Kidney capillary endothelial cell (primary cell): ENCODE measurements at regions not wholly inside any gene's neighbourhood (a gene's known extent, or its start where the extent isn't known, plus 50 kb on each side); places are given as distances from the start of the nearest gene placed in this dataset.

ENCODE experiments used
- DNase-seq: peaks from one replicate; pipeline ENCODE4 v3.0.0-alpha.2; 2018; ENCODE audit warnings: low spot score

DNA sequence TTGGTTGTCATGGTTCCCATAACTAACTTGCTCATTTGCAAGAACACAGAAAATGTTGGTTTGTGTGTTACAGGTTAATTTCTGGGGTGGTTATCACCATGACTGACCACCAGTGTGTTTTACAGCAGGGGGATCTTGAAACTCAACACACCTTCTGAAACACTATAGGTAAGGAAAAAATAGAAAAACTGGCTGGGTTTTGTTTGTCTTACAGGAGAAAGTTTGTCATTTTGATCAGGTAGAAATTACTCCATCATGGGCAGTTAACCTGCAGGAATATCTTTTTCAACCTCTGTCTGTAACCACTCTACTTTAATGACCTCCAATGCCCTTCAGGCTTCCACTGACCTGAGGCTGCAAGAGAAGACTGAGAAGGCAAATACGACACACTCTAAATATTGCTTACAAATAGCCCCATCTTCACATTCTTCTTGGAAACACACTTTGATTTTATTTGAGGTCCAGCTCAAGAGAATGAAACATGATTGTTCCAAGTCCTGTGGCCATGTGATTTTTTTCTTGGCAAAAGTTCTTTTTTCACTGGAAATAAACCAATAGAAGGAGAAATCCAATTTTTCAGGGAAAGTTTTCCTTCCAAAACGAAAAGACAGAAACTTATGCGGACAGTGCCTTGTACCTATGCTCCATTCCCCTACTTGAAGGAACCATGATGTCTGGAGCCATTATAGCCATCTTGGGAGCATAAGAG is 428.7 kb upstream of the SALL1 start:
- no peak for DNase-seq

DNA sequence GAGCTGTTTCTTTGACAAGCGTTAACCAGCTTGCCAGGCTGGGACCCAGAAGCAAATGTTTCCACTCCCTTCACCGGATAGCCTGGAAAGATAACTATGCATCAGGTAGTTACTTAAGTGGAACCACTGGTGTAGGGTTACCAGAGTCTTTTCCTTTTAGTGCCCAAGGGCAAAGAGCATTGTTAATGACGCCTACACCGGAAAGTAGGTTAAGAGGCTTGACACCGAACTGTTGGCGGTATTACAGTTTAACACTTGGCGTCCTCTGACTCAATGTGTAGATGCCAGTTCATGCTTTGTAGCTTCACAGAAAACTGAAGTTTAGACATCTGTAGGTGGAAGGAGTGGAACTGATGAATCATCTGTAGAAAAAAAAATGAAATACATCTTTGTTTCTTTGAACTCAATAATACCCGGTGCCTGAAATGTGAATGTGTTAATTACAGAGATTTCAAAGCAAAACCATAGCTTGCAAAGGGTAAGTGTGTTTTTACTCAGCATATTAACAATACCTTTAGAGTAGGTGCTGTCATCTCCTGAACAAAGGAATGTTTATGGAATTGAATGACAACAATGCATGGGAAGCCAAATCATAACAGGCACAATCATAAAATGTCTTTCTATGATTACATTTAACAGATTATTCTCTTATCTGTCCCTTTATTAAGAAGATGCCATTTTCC is 426.7 kb upstream of the SALL1 start:
- DNase-seq = peak; percentile 19

DNA sequence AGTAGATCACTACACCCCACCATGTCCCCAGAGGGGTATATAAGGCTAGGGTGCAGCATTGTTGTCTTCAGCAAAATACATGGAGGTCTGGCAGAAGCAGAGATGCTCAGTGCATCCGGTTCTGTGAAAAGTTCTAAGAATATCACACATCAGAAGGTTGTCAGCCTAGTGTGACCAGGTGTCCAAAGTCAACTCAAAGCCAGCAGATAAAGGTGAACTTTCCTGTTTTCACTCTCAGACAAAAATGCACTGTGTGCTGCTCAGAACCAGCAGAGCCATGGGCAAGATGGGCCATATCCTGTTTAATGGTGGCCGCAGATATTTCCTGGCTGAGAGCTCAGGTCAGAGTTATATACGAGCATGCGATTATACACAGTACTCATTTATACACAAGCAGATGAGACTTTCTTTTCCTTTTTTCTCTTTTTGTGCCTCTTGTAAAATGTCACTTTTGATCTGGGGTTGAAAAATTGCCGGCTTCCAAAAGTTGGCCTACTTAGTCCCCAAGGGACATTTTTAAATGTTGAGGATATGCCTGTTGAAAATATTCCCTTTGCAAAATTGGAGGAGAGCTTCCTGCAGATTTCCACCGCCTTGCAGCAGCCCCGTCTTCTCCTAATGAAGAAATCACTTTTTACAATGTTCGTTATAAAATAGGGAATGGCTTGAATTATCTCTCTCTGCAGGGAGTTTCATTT is 425.6 kb upstream of the SALL1 start:
- no peak for DNase-seq

- no peak for DNase-seq
These were observed 422.1 kb upstream of the SALL1 start for GRCh38 chr16:51573191-51573590.

- peak; percentile 92 for DNase-seq
These were observed 418.3 kb upstream of the SALL1 start for GRCh38 chr16:51569203-51569931.

DNA sequence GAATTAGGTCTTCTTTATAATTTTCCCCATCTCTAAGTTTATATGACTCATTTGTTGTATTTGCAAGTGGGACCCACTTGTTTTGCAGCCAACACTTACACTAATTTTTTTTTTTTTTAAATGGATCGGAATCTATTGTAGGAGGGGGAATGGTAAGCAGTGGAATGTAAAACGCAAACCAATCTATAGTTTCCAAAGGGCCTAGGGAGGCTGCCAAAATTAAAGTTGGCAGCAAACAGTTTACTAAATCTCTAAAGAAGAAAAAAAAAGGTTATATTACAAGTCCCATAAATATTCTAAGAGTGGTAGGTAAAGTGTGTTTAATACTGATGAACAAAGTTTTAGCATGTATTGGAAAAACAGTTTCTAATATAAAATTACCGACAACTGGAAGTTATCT is 416.8 kb upstream of the SALL1 start:
- no peak for DNase-seq

DNA sequence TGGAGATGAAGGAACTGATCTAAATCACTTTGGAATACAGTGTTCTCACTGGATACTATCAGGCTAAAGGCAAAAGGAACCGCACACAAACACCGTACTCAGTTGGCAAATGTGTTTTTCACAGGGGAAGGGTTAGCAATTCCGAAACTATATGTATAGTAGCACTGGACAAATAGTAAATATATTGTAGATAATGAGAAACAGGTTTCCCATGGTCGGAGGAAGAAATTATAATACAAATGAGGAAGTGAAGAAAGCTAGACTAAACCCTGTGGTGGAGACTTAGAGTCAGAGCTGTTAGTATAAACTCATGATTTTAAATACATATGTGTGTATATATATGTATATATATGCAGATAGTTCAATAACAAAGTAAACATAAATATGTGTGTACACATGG is 414.1 kb upstream of the SALL1 start:
- no peak for DNase-seq

GRCh38 chr16:51562891-51563290 is 411.8 kb upstream of the SALL1 start:
- DNase-seq = no peak

- no peak for DNase-seq
These were observed 408.8 kb upstream of the SALL1 start for GRCh38 chr16:51559901-51560300.

- no peak for DNase-seq
These were observed 406.6 kb upstream of the SALL1 start for GRCh38 chr16:51557670-51558069.

GRCh38 chr16:51556694-51557340 is 405.7 kb upstream of the SALL1 start:
- no peak for DNase-seq

- no peak for DNase-seq
These were observed 402.8 kb upstream of the SALL1 start for GRCh38 chr16:51553910-51554309.

DNA sequence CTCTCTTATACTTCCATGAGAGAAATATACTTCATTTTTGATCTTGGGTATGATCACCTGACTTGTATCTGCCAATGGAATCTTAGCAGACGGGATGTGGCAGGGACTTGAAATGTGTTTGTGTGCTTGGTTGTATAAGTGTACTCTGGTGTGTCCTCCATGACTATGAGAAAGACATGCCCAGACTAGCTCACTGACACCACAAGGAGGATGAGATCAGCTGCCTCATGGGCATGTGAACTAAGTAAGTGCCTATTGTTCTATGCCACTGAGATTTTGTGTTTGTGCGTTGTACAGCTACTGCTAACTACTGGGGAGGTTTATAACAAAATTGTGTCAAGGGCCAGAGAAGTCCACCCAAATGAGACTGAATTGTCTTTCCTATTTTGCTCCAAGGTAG is 402.2 kb upstream of the SALL1 start:
- DNase-seq = no peak

DNA sequence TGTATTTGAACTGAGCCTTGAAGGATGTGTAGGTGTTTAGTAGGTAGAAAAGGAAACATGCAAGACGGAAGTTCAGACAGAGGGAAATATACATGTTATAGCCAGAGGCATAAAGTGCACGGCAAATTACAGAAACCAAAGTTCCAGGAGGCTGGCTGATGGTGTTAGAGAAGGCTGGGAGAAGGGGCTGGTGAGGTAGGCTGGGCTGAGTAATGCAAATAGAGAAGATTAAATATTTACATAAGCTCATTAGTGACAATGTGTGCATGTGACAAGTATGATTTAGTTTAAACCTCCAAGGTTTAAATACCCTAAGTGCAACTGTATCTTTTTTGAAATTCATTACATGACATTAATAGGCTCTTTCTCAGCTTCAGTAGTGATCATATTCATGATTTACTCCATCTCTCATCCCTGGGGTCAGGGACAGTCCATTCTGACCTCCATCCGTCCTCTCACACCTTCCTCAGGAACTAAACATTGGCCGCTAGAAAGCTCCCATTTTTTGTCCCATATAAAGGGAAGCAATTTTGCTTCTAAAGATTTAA is 399.8 kb upstream of the SALL1 start:
- DNase-seq = no peak

GRCh38 chr16:51549836-51550235 is 398.8 kb upstream of the SALL1 start:
- DNase-seq = no peak

- no peak for DNase-seq
These were observed 394.9 kb upstream of the SALL1 start for GRCh38 chr16:51545951-51546350.

DNA sequence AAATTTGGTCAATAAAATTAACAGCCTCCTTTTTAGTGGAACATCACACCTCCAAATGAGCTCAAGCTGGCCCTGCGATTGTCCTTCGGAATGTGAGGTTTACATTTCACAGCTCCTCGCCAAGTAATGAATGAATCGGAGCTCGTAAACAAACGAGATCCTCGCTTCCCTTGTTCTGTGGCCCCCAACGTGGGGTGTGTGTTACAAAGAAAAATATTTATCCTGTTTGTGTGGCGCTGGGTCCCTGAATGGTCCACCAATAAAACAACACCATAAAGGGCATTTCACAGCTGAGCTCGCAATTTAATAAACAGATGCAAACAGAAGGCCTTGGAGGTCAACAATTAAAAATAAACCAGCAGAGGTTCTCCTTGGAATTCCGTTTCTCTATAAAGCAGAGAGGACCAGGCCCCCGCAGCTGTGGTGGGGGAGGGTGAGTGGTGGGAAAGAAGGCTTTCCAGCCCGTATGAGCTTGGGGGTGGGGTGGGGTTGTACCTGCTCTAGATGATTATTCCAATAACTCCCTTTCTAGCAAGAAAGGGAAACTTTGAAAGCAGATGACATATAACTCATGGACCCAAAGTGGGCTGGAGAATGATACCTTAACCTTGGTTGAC is 393.9 kb upstream of the SALL1 start:
- no peak for DNase-seq

GRCh38 chr16:51543971-51544370 is 392.9 kb upstream of the SALL1 start:
- DNase-seq = no peak

GRCh38 chr16:51542981-51543815 is 392.1 kb upstream of the SALL1 start:
- DNase-seq = no peak

DNA sequence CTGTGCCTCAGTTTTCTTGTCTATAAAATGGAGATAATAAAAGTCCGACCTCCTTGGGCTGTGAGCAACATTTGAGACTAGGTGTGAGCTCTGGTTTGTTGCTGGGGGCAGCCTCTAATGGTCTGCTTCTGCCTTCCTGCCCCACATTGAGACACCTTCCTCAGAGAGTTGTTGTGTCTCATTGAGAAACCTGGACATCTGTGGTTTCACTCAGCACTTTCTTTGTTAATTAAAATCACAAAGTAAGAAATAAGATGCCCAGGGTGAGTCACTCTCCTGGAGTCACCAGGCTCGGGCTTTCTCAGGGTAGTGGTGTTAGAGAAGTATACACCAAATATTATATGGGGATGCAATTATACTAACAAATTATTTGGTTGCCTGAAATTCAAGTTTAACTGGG is 389.2 kb upstream of the SALL1 start:
- DNase-seq = no peak
